Upper lobe of left lung (tissue), 6 donors: ENCODE measurements at regions not wholly inside any gene's neighbourhood (a gene's known extent, or its start where the extent isn't known, plus 50 kb on each side); places are given as distances from the start of the nearest gene placed in this dataset.

Source experiments
- ATAC-seq, 2 donors: fragments of 200-7000 bp; cut with Tn5 transposase; one replicate each; pipeline ENCODE4 v1.9.1; 2022; ENCODE audit warnings: mild to moderate bottlenecking in 2 of 2, moderate library complexity in 2 of 2; ENCODE audit not compliant: low FRiP score in 2 of 2
- DNase-seq, 2 donors: peaks; one replicate each; pipeline ENCODE4 v3.0.0-alpha.2; 2019 to 2020
- H3K27ac ChIP-seq, 4 donors: fragments of 200-600 bp; sonication (generic); one replicate each; pipeline ENCODE4 v1.5.1; 2016 to 2019
- H3K27me3 ChIP-seq, 4 donors: fragments of 200-600 bp; sonication (generic); one replicate each; pipeline ENCODE4 v1.5.1; 2017 to 2019
- H3K36me3 ChIP-seq, 4 donors: fragments of 200-600 bp; sonication (generic); one replicate each; pipeline ENCODE4 v1.5.1; 2016 to 2019
- H3K4me1 ChIP-seq, 4 donors: fragments of 200-600 bp; sonication (generic); one replicate each; pipeline ENCODE4 v1.5.1; 2018 to 2019
- H3K4me3 ChIP-seq, 4 donors: fragments of 200-600 bp; sonication (generic); one replicate each; pipeline ENCODE4 v1.5.1; 2017 to 2019; ENCODE audit warnings: mild to moderate bottlenecking in 2 of 4, moderate library complexity in 1 of 4
- H3K9me3 ChIP-seq, 4 donors: fragments of 200-600 bp; sonication (generic); one replicate each; pipeline ENCODE4 v1.5.1; 2018 to 2019
- EP300 ChIP-seq, 4 donors: sonication (generic); formaldehyde crosslinking; IDR thresholded peaks; one replicate each; pipeline ENCODE4 v1.5.1; 2017; ENCODE audit warnings: antibody characterized with exemption in 4 of 4, control low read depth in 2 of 4
- POLR2A ChIP-seq, 4 donors: fragments of 450-650 bp; IDR thresholded peaks; one replicate each; pipeline ENCODE4 v1.5.1; 2016 to 2017; ENCODE audit warnings: antibody characterized with exemption in 4 of 4, mild to moderate bottlenecking in 2 of 4
- POLR2AphosphoS5 ChIP-seq, 2 donors: sonication (generic); formaldehyde crosslinking; IDR thresholded peaks; one replicate each; pipeline ENCODE4 v1.5.1; 2017; ENCODE audit warnings: antibody characterized with exemption in 2 of 2
- WGBS, 2 donors: methylation state at CpG; one replicate each; pipeline ENCODE4 v1.1.5; 2017 to 2018; 5-methylcytosine and 5-hydroxymethylcytosine counted together
- TF ChIP-seq, protein P1 (sequence below), 6 experiments: fragments of 450-650 bp in 4 of 6; fragments of 200-600 bp in 2 of 6; sonication (generic) in 2 of 6; IDR thresholded peaks; one replicate each; pipeline ENCODE4 v1.5.1; 2016 to 2019; ENCODE audit warnings: antibody characterized with exemption in 6 of 6
- donor health status: DM: no; HTN: no; CAD: no; lungs with moderate emphysema.
- donor health status: DM: no; HTN: yes; CAD: no; lungs with severe emphysema.

DNA sequence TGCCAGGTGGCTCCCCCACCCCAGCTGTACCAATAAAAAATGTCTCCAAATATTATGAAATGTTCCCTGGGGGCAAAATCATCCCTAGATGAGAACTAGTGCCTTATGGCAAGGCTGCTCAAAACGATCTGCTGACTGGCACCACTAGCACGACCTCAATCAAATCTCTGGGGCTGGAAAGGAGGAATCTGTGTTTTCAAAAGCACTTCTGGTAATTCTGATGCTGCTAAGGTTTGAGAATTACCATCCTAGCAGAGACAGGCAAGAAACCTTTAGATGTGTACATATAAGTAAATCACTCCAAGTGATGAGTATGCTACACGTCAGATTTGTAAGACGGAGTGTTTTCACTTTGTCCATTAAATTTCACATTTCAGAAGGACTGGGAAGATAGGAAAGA is 360.1 kb upstream of the THRB start:
- H3K9me3 ChIP-seq, result no peaks in the 10 kb centered on the region
- no peak overlapping the region for H3K27ac ChIP-seq
- H3K27me3 ChIP-seq, result no peaks in the 10 kb centered on the region
- DNase-seq (no peak), ATAC-seq (no peak)
- no peaks in the 10 kb centered on the region for H3K4me1 ChIP-seq
- TF ChIP-seq, protein P1, sequence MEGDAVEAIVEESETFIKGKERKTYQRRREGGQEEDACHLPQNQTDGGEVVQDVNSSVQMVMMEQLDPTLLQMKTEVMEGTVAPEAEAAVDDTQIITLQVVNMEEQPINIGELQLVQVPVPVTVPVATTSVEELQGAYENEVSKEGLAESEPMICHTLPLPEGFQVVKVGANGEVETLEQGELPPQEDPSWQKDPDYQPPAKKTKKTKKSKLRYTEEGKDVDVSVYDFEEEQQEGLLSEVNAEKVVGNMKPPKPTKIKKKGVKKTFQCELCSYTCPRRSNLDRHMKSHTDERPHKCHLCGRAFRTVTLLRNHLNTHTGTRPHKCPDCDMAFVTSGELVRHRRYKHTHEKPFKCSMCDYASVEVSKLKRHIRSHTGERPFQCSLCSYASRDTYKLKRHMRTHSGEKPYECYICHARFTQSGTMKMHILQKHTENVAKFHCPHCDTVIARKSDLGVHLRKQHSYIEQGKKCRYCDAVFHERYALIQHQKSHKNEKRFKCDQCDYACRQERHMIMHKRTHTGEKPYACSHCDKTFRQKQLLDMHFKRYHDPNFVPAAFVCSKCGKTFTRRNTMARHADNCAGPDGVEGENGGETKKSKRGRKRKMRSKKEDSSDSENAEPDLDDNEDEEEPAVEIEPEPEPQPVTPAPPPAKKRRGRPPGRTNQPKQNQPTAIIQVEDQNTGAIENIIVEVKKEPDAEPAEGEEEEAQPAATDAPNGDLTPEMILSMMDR (IDR thresholded peaks at IDR 0.05), result no peak
- TF ChIP-seq POLR2AphosphoS5 (IDR thresholded peaks at IDR 0.05), result no peak
- no peak for TF ChIP-seq POLR2A (IDR thresholded peaks at IDR 0.05)
- no peak for TF ChIP-seq EP300 (IDR thresholded peaks at IDR 0.05)
- WGBS, 2 donors, result 82 to 89% methylated on average over 4 of the region's 4 CpGs
- H3K36me3 ChIP-seq, result no peaks in the 10 kb centered on the region
- H3K4me3 ChIP-seq, result no peak overlapping the region

DNA sequence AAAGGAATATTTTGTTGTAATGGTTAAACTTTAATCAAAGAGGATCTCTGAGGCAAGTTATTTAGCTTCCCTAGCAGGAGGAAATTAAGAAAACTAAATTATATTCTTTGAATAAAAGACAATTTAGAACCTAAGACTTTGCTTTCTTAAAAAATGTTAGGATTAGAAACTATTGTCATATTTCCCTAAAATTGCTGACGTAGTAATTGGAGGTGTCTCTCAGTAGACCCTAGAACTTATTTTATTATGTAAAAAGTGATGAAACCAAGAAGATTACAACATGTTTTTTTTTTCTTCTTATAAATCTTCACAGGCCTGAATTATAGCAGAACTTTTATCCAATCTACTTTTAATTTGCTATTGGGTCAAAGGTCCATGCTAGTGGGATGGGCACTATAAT is 363.3 kb upstream of the THRB start:
- Histone ChIP-seq H3K36me3 (no peaks in the 10 kb centered on the region), H3K27me3 (no peaks in the 10 kb centered on the region), H3K4me1 (no peaks in the 10 kb centered on the region), H3K9me3 (no peaks in the 10 kb centered on the region), H3K27ac (no peak overlapping the region), H3K4me3 (no peak overlapping the region)
- DNase-seq (no peak), ATAC-seq (no peak)
- TF ChIP-seq, protein P1 (IDR thresholded peaks at IDR 0.05), result no peak
- TF ChIP-seq POLR2A (IDR thresholded peaks at IDR 0.05) (no peak), EP300 (IDR thresholded peaks at IDR 0.05) (no peak), POLR2AphosphoS5 (IDR thresholded peaks at IDR 0.05) (no peak)
- 82 to 93% methylated on average over 1 of the region's 1 CpG for WGBS, 2 donors

DNA sequence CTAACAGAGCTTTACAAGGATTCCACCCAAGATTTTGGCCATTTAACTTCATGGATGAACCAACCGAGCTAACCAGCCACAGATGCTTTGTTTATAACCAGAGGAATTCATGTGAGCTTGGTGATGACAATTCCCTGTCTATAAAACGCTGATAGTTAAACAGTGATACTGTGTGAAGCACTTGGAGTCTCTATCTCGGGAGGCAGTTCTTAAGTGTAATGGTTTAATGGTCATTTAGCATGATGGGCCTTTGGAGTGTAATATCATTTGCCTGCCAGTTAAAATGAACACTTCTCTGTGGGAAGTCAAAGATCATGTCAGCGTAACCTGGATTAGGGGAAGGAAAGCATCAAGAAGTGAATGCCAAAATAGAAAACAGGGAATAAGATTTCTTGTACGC is 368.6 kb upstream of the THRB start:
- no peak overlapping the region for H3K27ac ChIP-seq
- H3K36me3 ChIP-seq, result no peaks in the 10 kb centered on the region
- TF ChIP-seq POLR2AphosphoS5 (IDR thresholded peaks at IDR 0.05) (no peak), POLR2A (IDR thresholded peaks at IDR 0.05) (no peak), EP300 (IDR thresholded peaks at IDR 0.05) (no peak)
- TF ChIP-seq, protein P1 (IDR thresholded peaks at IDR 0.05), result no peak
- no peak overlapping the region for H3K4me3 ChIP-seq
- DNase-seq (no peak), ATAC-seq (no peak)
- H3K27me3 ChIP-seq, result no peaks in the 10 kb centered on the region
- H3K4me1 ChIP-seq, result no peaks in the 10 kb centered on the region
- H3K9me3 ChIP-seq, result no peaks in the 10 kb centered on the region
- whole genome bisulfite sequencing, 2 donors, result 77 to 82% methylated on average over 5 of the region's 5 CpGs

DNA sequence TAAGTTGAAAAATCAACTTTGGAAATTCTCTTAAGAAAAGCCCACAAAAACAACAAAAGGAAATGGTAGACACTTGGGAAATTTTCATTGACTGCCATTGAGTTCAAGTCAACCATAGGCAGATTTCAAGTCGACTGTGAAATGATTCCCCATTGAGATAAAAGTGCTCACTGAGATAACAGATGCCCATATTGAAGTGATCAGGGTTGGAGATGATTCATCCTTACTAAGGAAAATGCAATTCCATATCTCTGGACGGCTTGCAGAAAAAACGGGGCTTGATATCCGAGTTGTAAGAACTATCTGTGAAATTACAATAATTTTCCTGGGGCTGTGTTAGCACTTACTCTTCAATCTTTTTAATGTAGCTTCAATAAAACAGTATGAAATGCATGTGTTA is 373.1 kb upstream of the THRB start:
- 88% methylated on average over 4 of the region's 4 CpGs for WGBS, 2 donors
- no peak for ATAC-seq

DNA sequence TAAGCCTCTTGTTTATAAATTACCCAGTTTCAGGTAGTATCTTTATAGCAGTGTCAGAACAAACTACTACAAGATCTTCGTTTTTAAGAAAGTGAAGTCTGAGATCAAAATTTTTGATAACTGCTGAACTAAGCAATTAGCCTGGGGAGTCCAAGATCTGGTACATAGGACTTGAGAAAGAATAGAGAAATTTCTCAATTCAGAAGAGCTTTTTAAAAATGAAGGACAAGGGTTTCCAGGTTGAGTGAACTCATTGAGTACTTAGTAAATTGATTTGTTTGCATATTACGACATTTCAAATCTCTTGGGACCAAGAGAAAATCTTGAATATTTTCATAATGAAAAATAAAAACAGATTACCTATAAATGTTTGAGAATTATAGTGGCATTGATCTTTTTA is 386.6 kb upstream of the THRB start:
- 56 to 65% methylated on average over 2 of the region's 2 CpGs for WGBS, 2 donors
- Histone ChIP-seq H3K4me1 (no peaks in the 10 kb centered on the region), H3K4me3 (no peak overlapping the region), H3K27me3 (no peaks in the 10 kb centered on the region), H3K9me3 (no peaks in the 10 kb centered on the region), H3K36me3 (no peaks in the 10 kb centered on the region), H3K27ac (no peak overlapping the region)
- DNase-seq (no peak), ATAC-seq (no peak)
- TF ChIP-seq POLR2AphosphoS5 (IDR thresholded peaks at IDR 0.05) (no peak), POLR2A (IDR thresholded peaks at IDR 0.05) (no peak), EP300 (IDR thresholded peaks at IDR 0.05) (no peak)
- TF ChIP-seq, protein P1 (IDR thresholded peaks at IDR 0.05), result no peak

More for the DNA sequence above, 373.1 kb upstream of the THRB start:
- H3K36me3 ChIP-seq, result no peaks in the 10 kb centered on the region
- H3K9me3 ChIP-seq, result no peaks in the 10 kb centered on the region
- H3K27ac ChIP-seq, result no peak overlapping the region
- H3K4me3 ChIP-seq, result no peak overlapping the region
- H3K4me1 ChIP-seq, result no peaks in the 10 kb centered on the region
- TF ChIP-seq POLR2A (IDR thresholded peaks at IDR 0.05), result no peak
- no peak for TF ChIP-seq POLR2AphosphoS5 (IDR thresholded peaks at IDR 0.05)
- TF ChIP-seq EP300 (IDR thresholded peaks at IDR 0.05), result no peak
- TF ChIP-seq, protein P1 (IDR thresholded peaks at IDR 0.05), result no peak
- no peak for DNase-seq
- H3K27me3 ChIP-seq, result no peaks in the 10 kb centered on the region
